HAP-1 (cell line): ENCODE measurements at regions not wholly inside any gene's neighbourhood (a gene's known extent, or its start where the extent isn't known, plus 50 kb on each side); places are given as distances from the start of the nearest gene placed in this dataset.
"Not testable (repeated sequence)": the region's sequence is repeated elsewhere in the genome, so short reads cannot be mapped to it uniquely, and the experiment has no call there.

Experiments
- DNase-seq, 2 experiments: peaks; one replicate each; pipeline ENCODE4 v3.0.0-alpha.2; 2016 to 2020; ENCODE audit warnings: low spot score in 2 of 2
- H3K27me3 ChIP-seq: fragments of 250-450 bp; sonication (Bioruptor Pico); 2 replicates; pipeline ENCODE4 v1.5.1; 2020; ENCODE audit warnings: low read depth, mild to moderate bottlenecking, moderate library complexity
- H3K36me3 ChIP-seq: fragments of 250-450 bp; sonication (Bioruptor Pico); replicated peaks from 2 replicates; pipeline ENCODE4 v1.5.1; 2020; ENCODE audit warnings: mild to moderate bottlenecking
- H3K4me1 ChIP-seq: fragments of 250-450 bp; sonication (Bioruptor Pico); 2 replicates; pipeline ENCODE4 v1.5.1; 2020; ENCODE audit warnings: mild to moderate bottlenecking
- H3K4me3 ChIP-seq: fragments of 250-450 bp; sonication (Bioruptor Pico); 2 replicates; pipeline ENCODE4 v1.5.1; 2020; ENCODE audit warnings: mild to moderate bottlenecking, moderate library complexity
- H3K9me3 ChIP-seq: fragments of 250-450 bp; sonication (Bioruptor Pico); 2 replicates; pipeline ENCODE4 v1.5.1; 2020; ENCODE audit warnings: mild to moderate bottlenecking, moderate library complexity
- in situ Hi-C: fragments of 300-500 bp; cut with MboI; formaldehyde crosslinking; loops from 3 replicates; pipeline ENCODE4 v1.14.3; 2020; ENCODE audit warnings: low sequenced_read_pairs, inconsistent platforms, mixed read lengths

GRCh38 chr14:49058511-49058910 is 527.7 kb downstream of the RPS29 start:
- Histone ChIP-seq H3K9me3 (no peaks in the 10 kb centered on the region), H3K4me1 (peaks cover 9% of the 10 kb centered on the region), H3K4me3 (no peak overlapping the region), H3K36me3 (no peaks in the 10 kb centered on the region), H3K27me3 (no peaks in the 10 kb centered on the region)
- in situ Hi-C loops: no loop called here
- DNase-seq: no peak

- no peaks in the 10 kb centered on the region for H3K27me3 ChIP-seq
- in situ Hi-C loops: no loop called here
- no peaks in the 10 kb centered on the region for H3K36me3 ChIP-seq
- peak in 1 of 2 experiments; percentile 10 for DNase-seq
- H3K4me3 ChIP-seq: no peak overlapping the region
- H3K9me3 ChIP-seq: no peaks in the 10 kb centered on the region
- peaks cover 9% of the 10 kb centered on the region for H3K4me1 ChIP-seq
Observed at GRCh38 chr14:49057838-49058510, 528.2 kb downstream of the RPS29 start.

- H3K4me3 ChIP-seq: no peak overlapping the region
- no peaks in the 10 kb centered on the region for H3K27me3 ChIP-seq
- no peaks in the 10 kb centered on the region for H3K9me3 ChIP-seq
- in situ Hi-C loops: no loop called here
- DNase-seq: no peak
- no peaks in the 10 kb centered on the region for H3K36me3 ChIP-seq
- H3K4me1 ChIP-seq: peaks cover 9% of the 10 kb centered on the region
Observed at GRCh38 chr14:49056021-49056420, 530.2 kb downstream of the RPS29 start.

DNA sequence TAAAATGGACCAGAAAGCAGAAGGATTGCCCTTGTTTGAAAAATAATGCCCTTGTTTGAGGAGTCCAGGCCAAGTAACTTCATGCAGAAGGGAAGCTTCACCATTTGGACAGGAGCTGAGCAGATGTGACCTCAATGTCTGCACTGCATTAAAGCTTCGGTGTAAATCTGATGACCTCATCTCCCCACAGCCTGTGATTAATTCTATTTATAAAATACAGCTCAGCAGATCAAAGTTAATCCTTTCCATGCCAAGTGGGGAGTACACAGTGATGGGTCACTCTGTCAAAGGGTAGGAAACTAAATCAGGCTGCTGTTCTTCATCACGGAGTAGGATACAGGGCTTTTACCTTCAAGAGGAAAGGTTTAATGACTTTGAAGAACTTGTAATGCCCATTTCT is 533.7 kb downstream of the RPS29 start:
- in situ Hi-C loops: no loop called here
- Histone ChIP-seq H3K27me3 (no peaks in the 10 kb centered on the region), H3K9me3 (no peaks in the 10 kb centered on the region), H3K4me1 (no peaks in the 10 kb centered on the region; the same call in 1 of the 2 replicates), H3K4me3 (no peak overlapping the region), H3K36me3 (no peaks in the 10 kb centered on the region)
- no peak for DNase-seq

GRCh38 chr14:49051328-49052060 is 534.7 kb downstream of the RPS29 start:
- DNase-seq: no peak
- Histone ChIP-seq H3K4me3 (no peak overlapping the region), H3K36me3 (no peaks in the 10 kb centered on the region), H3K27me3 (no peaks in the 10 kb centered on the region), H3K9me3 (no peaks in the 10 kb centered on the region), H3K4me1 (no peaks in the 10 kb centered on the region; the same call in 1 of the 2 replicates)
- in situ Hi-C loops: no loop called here

- in situ Hi-C loops: no loop called here
- no peaks in the 10 kb centered on the region; the same call in 1 of the 2 replicates for H3K4me1 ChIP-seq
- no peak overlapping the region for H3K4me3 ChIP-seq
- no peak for DNase-seq
- H3K27me3 ChIP-seq: no peaks in the 10 kb centered on the region
- H3K36me3 ChIP-seq: no peaks in the 10 kb centered on the region
- H3K9me3 ChIP-seq: no peaks in the 10 kb centered on the region
Observed at GRCh38 chr14:49050822-49051221, 535.4 kb downstream of the RPS29 start.

DNA sequence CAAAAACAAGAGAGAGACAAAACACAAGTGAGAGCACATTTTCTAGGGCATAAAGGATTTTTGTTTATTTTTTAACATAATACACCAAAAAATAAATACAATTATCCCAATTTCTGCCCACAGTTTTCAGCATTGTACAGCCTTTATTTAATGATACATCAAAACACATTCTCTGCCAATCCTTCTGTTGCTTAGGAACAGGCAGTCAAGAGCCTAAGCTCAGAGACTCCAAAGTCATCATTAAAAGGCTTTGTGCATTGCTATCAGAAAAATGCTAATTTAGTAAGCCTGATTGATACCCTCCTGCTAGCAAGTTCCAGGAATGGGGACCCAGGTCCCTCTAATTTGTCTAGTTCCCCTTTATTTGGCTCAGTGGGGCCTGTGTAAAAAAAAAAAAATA is 536.5 kb downstream of the RPS29 start:
- Histone ChIP-seq H3K9me3 (no peaks in the 10 kb centered on the region), H3K36me3 (no peaks in the 10 kb centered on the region), H3K27me3 (no peaks in the 10 kb centered on the region), H3K4me1 (no peaks in the 10 kb centered on the region; the same call in 1 of the 2 replicates), H3K4me3 (no peak overlapping the region)
- in situ Hi-C loops: no loop called here
- DNase-seq: no peak

DNA sequence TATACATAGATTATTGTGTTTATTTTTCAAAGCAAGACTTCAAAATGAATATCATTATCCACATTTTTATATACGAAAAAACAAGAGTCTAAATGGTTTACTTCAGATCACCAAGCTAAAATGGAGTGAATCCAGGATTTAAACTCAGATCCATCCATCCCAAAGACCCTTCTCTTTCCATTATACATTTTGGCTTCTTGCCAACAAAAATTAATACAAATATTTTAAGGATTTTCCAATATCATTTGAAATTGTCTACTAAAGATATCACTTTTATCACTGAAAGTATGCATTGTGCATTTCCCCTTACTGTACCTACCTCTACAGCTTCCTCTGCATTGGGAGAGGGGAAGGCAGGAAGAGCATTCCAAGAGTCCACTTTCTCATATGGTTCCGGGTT is 541.2 kb downstream of the RPS29 start:
- Histone ChIP-seq H3K9me3 (no peaks in the 10 kb centered on the region), H3K36me3 (no peaks in the 10 kb centered on the region), H3K27me3 (no peaks in the 10 kb centered on the region), H3K4me1 (no peaks in the 10 kb centered on the region; the same call in 1 of the 2 replicates), H3K4me3 (no peak overlapping the region)
- no peak for DNase-seq
- in situ Hi-C loops: no loop called here

- in situ Hi-C loops: no loop called here
- H3K36me3 ChIP-seq: no peaks in the 10 kb centered on the region
Observed at GRCh38 chr14:49036984-49037516, 549.1 kb downstream of the RPS29 start.

GRCh38 chr14:49036266-49036665 is 549.9 kb downstream of the RPS29 start:
- Histone ChIP-seq H3K9me3 (no peaks in the 10 kb centered on the region), H3K36me3 (no peaks in the 10 kb centered on the region), H3K27me3 (no peaks in the 10 kb centered on the region), H3K4me1 (peaks cover 38% of the 10 kb centered on the region), H3K4me3 (no peak overlapping the region)
- in situ Hi-C loops: no loop called here
- DNase-seq: peak; percentile 71 to 96

More at GRCh38 chr14:49036984-49037516, 549.1 kb downstream of the RPS29 start:
- H3K9me3 ChIP-seq: no peaks in the 10 kb centered on the region
- peak; percentile 71 to 94 for DNase-seq
- no peak overlapping the region for H3K4me3 ChIP-seq
- peaks cover 38% of the 10 kb centered on the region for H3K4me1 ChIP-seq
- H3K27me3 ChIP-seq: no peaks in the 10 kb centered on the region

- H3K4me1 ChIP-seq: peaks cover 36% of the 10 kb centered on the region
- in situ Hi-C loops: no loop called here
- H3K9me3 ChIP-seq: no peaks in the 10 kb centered on the region
- no peak for DNase-seq
- no peaks in the 10 kb centered on the region for H3K27me3 ChIP-seq
- H3K36me3 ChIP-seq: no peaks in the 10 kb centered on the region
- no peak overlapping the region for H3K4me3 ChIP-seq
Observed at GRCh38 chr14:49033131-49033530, 553.0 kb downstream of the RPS29 start.

GRCh38 chr14:49031710-49032109 is 554.5 kb downstream of the RPS29 start:
- H3K9me3 ChIP-seq, H3K4me3 ChIP-seq, H3K36me3 ChIP-seq, DNase-seq, H3K27me3 ChIP-seq, in situ Hi-C loops: not testable (repeated sequence)
- H3K4me1 ChIP-seq: peaks cover 25% of the 10 kb centered on the region

DNA sequence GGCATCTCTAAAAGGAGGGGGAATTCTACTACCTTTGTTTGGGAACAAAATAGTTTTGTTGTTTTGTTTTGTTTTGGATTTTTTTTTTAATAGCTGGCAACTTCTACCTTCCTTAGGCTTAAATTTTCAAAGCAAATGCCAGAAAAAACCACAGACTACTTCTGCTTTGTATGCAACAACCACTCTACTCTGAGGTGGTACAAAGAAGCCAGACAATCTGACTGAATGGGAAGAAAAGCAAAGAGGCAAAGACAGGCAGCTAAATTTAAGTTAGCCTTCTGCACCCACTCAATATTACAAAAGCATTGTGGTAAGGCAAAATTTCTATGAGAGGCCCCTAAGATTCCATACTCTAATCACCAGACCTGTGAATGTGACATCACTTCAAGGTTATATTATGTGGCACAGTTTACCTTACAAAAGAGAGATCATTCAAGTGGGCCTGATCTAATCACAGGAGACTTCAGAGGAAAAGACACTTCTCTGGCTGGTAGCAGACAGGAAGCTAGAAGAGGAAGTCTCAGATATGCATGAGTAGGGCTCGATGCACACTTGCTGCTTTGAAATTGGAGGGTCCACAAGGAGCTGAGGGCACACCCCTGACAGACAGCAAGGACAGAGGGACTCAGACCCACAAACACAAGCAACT is 566.6 kb downstream of the RPS29 start:
- Histone ChIP-seq H3K36me3 (no peaks in the 10 kb centered on the region), H3K4me1 (no peaks in the 10 kb centered on the region), H3K27me3 (no peaks in the 10 kb centered on the region; the same call in 1 of the 2 replicates), H3K9me3 (no peaks in the 10 kb centered on the region), H3K4me3 (no peak overlapping the region)
- DNase-seq: no peak
- in situ Hi-C loops: no loop called here

- no peaks in the 10 kb centered on the region for H3K4me1 ChIP-seq
- H3K9me3 ChIP-seq: no peaks in the 10 kb centered on the region
- H3K36me3 ChIP-seq: no peaks in the 10 kb centered on the region
- in situ Hi-C loops: no loop called here
- no peaks in the 10 kb centered on the region; the same call in 1 of the 2 replicates for H3K27me3 ChIP-seq
- H3K4me3 ChIP-seq: no peak overlapping the region
- no peak for DNase-seq
Observed at GRCh38 chr14:49017447-49017846, 568.7 kb downstream of the RPS29 start.
